KOPT-K1 (cell line): ENCODE measurements at regions not wholly inside any gene's neighbourhood (a gene's known extent, or its start where the extent isn't known, plus 50 kb on each side); places are given as distances from the start of the nearest gene placed in this dataset.

Source experiments
- H3K27ac ChIP-seq: fragments of 200-600 bp; sonication (generic); 2 replicates; pipeline ENCODE4 v1.5.1; 2016; ENCODE audit warnings: antibody characterized with exemption, mild to moderate bottlenecking, low read depth, low read length; ENCODE audit not compliant: poor library complexity, severe bottlenecking
- H3K36me3 ChIP-seq: fragments of 200-600 bp; sonication (generic); 2 replicates; pipeline ENCODE4 v1.5.1; 2017; ENCODE audit warnings: antibody characterized with exemption, mild to moderate bottlenecking, low read length, moderate library complexity; ENCODE audit not compliant: insufficient read depth
- H3K9me3 ChIP-seq: fragments of 200-600 bp; sonication (generic); 2 replicates; pipeline ENCODE4 v1.5.1; 2017; ENCODE audit warnings: antibody characterized with exemption, low read length, mild to moderate bottlenecking; ENCODE audit not compliant: insufficient read depth, poor library complexity, severe bottlenecking

- no peaks in the 10 kb centered on the region for H3K36me3 ChIP-seq
- no peak overlapping the region for H3K27ac ChIP-seq
- no peaks in the 10 kb centered on the region for H3K9me3 ChIP-seq
Measured at GRCh38 chr4:60809486-60809800, 390.7 kb upstream of the ADGRL3 start.

- Histone ChIP-seq H3K9me3 (no peaks in the 10 kb centered on the region), H3K36me3 (no peaks in the 10 kb centered on the region), H3K27ac (no peak overlapping the region)
Measured at GRCh38 chr4:60812811-60813210, 387.3 kb upstream of the ADGRL3 start.

DNA sequence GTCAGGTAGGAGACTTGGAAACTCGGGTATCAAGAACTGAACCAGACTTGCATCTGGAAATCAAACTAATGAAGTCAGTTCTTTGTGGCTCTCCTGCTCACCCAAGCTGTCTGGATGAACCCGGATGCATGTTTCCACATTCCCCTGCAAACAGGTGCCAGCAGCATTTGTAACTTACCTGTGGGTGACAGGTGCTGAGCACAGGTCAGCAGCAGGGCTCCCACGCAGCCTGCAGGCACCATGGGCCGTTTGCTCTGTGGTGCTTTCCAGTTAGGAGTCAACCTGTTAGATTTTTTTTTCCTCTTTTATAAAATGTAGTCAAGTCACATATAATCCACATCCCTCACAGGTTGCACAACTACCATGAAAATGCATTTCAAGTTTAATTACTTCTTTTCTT lies 385.6 kb upstream of the ADGRL3 start:
- no peaks in the 10 kb centered on the region for H3K36me3 ChIP-seq
- no peak overlapping the region for H3K27ac ChIP-seq
- no peaks in the 10 kb centered on the region for H3K9me3 ChIP-seq

DNA sequence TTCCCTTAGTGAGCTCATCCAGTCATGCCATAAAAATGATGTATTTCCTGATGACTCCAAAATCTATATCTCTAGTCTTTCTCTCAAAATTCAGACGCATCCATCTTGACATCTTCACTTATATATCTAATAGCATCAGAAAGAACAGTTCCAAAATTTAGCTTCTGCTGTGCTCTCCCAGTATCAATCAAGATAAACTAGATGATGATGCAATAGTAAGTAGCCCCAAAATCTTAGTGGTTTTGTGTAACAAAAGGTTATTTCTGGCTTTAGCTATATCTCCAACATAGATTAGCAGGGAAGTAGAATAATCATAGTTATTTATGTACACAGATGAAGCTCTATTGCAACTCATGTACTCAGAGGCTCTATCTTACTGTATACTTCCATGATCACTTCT lies 382.5 kb upstream of the ADGRL3 start:
- Histone ChIP-seq H3K9me3 (no peaks in the 10 kb centered on the region), H3K36me3 (no peaks in the 10 kb centered on the region), H3K27ac (no peak overlapping the region)

DNA sequence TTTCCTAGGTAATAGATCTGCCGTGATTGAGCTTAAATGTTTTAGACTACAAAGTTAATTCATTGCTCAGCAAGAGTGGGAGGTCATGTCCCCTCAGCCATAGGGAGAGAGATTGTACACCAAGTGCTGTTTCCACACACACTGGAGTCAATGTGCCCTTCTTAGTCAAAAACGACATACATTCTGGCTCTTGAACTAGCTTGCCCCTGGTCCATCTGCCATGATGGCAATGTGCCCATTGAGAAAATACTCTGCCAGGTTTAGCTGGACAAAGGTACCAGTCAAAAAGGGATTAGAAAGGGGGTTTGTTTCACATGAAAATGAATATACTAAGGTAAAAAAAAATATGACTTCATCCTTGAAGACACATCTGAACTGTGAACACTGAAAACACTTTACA lies 377.1 kb upstream of the ADGRL3 start:
- Histone ChIP-seq H3K36me3 (no peaks in the 10 kb centered on the region), H3K9me3 (no peaks in the 10 kb centered on the region), H3K27ac (no peak overlapping the region)

- H3K27ac ChIP-seq, result no peak overlapping the region
- H3K9me3 ChIP-seq, result no peaks in the 10 kb centered on the region
- H3K36me3 ChIP-seq, result no peaks in the 10 kb centered on the region
Measured at GRCh38 chr4:60840020-60840419, 360.1 kb upstream of the ADGRL3 start.

- H3K9me3 ChIP-seq, result no peaks in the 10 kb centered on the region
- no peaks in the 10 kb centered on the region for H3K36me3 ChIP-seq
- no peak overlapping the region for H3K27ac ChIP-seq
Measured at GRCh38 chr4:60846678-60847077, 353.4 kb upstream of the ADGRL3 start.

DNA sequence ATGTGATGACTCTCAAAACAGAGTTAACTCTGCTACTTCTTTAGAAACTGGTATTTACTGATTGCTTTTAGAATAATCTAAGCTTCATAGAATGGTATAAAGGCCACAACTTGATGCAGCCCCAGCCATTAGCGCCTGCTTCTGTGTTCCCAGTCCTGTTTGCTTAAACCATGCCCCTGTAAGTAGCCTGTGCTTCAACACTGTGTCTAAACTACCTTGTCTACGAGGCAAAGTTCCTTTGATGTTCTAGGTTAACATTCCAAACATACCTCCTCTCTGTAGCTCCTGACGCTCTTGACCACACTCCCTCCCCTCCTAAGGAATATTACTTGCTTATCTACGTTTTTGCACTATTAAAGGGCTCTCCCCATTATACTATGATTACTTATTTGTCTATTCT lies 352.5 kb upstream of the ADGRL3 start:
- no peak overlapping the region for H3K27ac ChIP-seq
- no peaks in the 10 kb centered on the region for H3K36me3 ChIP-seq
- no peaks in the 10 kb centered on the region for H3K9me3 ChIP-seq

DNA sequence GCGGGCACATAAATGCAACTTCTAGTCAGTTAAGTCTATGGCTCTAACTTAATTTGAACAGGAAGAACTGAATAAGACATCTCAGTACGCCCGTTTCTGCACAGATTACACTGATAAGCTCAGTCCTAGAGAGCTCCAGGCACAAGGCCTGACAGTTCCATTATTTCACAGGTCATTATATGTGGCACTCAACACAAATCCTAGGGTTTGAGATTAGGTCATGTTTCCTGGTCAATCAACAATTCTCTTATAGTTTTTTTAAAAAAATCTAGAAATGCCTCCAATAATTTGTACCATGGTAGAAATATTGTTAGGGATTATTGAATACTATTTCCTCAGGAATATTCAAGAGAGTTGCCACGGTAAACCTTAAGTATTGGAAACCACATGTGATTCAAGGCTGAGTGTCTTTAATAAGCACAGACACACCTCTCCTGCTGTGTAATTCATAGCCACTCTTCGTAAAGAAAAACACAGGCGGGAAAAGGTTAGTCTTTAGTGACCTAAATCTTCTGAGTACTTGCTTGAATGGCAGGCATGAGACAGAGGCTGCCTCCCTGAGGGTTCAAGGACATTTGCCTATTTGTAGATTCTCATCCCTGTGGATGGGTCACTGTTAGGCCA lies 342.9 kb upstream of the ADGRL3 start:
- Histone ChIP-seq H3K27ac (no peak overlapping the region), H3K36me3 (no peaks in the 10 kb centered on the region), H3K9me3 (no peaks in the 10 kb centered on the region)

DNA sequence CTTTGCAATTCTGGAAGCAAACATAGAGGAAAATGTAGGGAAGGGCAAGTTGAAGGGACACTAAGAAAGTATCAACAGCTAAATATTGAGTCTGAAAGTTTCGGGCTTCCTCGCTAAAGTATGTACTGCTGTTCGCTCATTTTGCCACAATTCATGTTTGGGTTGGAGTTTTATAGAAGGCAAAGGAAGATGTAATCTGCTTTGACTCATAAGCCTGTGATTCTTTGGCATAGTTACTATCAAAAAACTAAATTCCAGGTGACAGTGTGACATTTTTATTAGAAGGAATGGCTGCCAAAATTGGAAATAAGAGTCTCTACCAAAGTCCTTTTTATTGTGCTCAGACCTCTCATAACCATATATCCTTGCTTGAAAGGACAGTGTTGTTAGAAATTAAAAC lies 336.7 kb upstream of the ADGRL3 start:
- Histone ChIP-seq H3K36me3 (no peaks in the 10 kb centered on the region), H3K27ac (no peak overlapping the region), H3K9me3 (peaks cover 4% of the 10 kb centered on the region)

- Histone ChIP-seq H3K36me3 (no peaks in the 10 kb centered on the region), H3K27ac (no peak overlapping the region)
Measured at GRCh38 chr4:60865273-60865672, 334.9 kb upstream of the ADGRL3 start.

GRCh38 chr4:60868232-60868960 lies 331.7 kb upstream of the ADGRL3 start:
- no peaks in the 10 kb centered on the region for H3K36me3 ChIP-seq
- H3K9me3 ChIP-seq, result peaks cover 4% of the 10 kb centered on the region
- H3K27ac ChIP-seq, result no peak overlapping the region

More at GRCh38 chr4:60865273-60865672, 334.9 kb upstream of the ADGRL3 start:
- H3K9me3 ChIP-seq, result peaks cover 4% of the 10 kb centered on the region

DNA sequence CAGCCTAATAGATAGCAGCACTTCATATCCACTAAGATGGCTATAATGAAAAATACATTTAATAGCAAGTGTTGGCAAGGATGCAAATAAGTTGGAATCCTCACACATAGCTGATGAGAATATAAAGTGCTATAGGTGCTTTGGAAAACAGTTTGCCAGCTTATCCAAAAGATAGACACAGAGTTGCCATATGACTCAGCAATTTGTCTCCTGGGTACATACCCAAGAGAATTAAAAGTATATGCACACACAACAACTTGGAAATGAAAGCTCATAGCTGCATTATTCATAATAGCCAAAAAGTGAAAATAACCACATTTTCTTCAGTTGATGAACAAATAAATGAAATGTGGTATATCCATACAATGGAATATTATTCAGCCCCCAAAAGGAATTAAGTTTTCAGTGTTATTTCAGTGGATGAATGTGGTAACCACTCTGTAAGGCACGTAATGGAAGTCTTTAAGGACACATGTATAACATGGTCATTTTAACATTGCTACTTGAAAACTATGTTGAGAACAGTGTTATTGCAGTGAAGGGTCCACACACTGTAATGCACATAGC lies 320.9 kb upstream of the ADGRL3 start:
- H3K36me3 ChIP-seq, result no peaks in the 10 kb centered on the region
- H3K9me3 ChIP-seq, result no peaks in the 10 kb centered on the region
- H3K27ac ChIP-seq, result no peak overlapping the region

GRCh38 chr4:60884587-60884986 lies 315.5 kb upstream of the ADGRL3 start:
- H3K36me3 ChIP-seq, result no peaks in the 10 kb centered on the region
- no peaks in the 10 kb centered on the region for H3K9me3 ChIP-seq
- no peak overlapping the region for H3K27ac ChIP-seq

GRCh38 chr4:60885011-60885410 lies 315.1 kb upstream of the ADGRL3 start:
- Histone ChIP-seq H3K27ac (no peak overlapping the region), H3K36me3 (no peaks in the 10 kb centered on the region), H3K9me3 (no peaks in the 10 kb centered on the region)

DNA sequence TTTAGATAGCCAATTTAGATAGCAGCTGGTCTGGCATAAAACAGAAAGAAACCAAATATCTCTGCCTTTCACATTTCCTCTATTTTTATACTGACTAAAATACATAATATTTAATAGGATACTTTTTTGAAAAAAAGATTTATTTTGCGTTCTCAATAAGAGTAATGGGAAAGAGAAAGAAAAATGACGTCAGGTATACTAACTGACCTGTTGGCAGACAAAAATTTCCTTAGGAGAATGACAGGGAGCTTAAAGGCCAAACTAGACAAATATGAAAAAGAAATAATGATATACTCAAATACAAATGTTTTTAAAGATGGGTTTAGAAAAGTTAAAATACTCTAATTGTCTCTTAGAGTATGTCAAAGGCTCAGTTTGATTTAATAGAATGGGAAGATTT lies 309.4 kb upstream of the ADGRL3 start:
- H3K27ac ChIP-seq, result no peak overlapping the region
- H3K9me3 ChIP-seq, result no peaks in the 10 kb centered on the region
- no peaks in the 10 kb centered on the region for H3K36me3 ChIP-seq
